Left lung (tissue), 4 donors: ENCODE measurements at regions not wholly inside any gene's neighbourhood (a gene's known extent, or its start where the extent isn't known, plus 50 kb on each side); places are given as distances from the start of the nearest gene placed in this dataset.
A peak's percentile ranks its signal among the peaks of the same experiment; 100 is the strongest.

Source experiments
- ATAC-seq: fragments of 200-7000 bp; cut with Tn5 transposase; one replicate; pipeline ENCODE4 v1.9.1; 2020; ENCODE audit warnings: moderate library complexity
- DNase-seq, 4 donors: peaks; one replicate each; pipeline ENCODE4 v3.0.0-alpha.2; 2013 to 2020
- H3K27ac ChIP-seq, 2 donors: fragments of 200-600 bp; sonication (generic) in 1 of 2; one replicate each; pipeline versions ENCODE4 v1.5.0 to v1.8.0; 2020 to 2021
- H3K27me3 ChIP-seq, 2 donors: fragments of 200-600 bp; sonication (generic) in 1 of 2; one replicate each; pipeline versions ENCODE4 v1.5.0 to v1.8.0; 2020 to 2021
- H3K36me3 ChIP-seq, 2 donors: fragments of 200-600 bp; sonication (generic) in 1 of 2; one replicate each; pipeline versions ENCODE4 v1.5.0 to v1.8.0; 2020 to 2021
- H3K4me1 ChIP-seq, 2 donors: fragments of 200-600 bp; one replicate each; pipeline ENCODE4 v1.8.0; 2021
- H3K4me3 ChIP-seq, 2 donors: fragments of 200-600 bp; sonication (generic) in 1 of 2; one replicate each; pipeline versions ENCODE4 v1.5.0 to v1.8.0; 2020 to 2021; ENCODE audit warnings: mild to moderate bottlenecking in 1 of 2
- H3K9me3 ChIP-seq, 2 donors: fragments of 200-600 bp; sonication (generic) in 1 of 2; one replicate each; pipeline versions ENCODE4 v1.5.0 to v1.8.0; 2020 to 2021
- CTCF ChIP-seq, 2 donors: fragments of 200-600 bp; sonication (generic) in 1 of 2; IDR thresholded peaks; one replicate each; pipeline versions ENCODE4 v1.5.0 to v1.8.0; 2021; ENCODE audit warnings: antibody characterized with exemption in 2 of 2
- intact Hi-C, 2 donors: fragments of 100-400 bp; cut with DNase I; formaldehyde crosslinking; loops; one replicate each; pipeline versions ENCODE4 v1.11.2 to v1.14.2; 2022
- donor health status: DM: no; HTN: yes; CAD: no.
- donor health status: DM: no; HTN: no; CAD: no.

- no peak for ATAC-seq
- Histone ChIP-seq H3K36me3 (no peaks in the 10 kb centered on the region), H3K27me3 (no peaks in the 10 kb centered on the region), H3K9me3 (no peaks in the 10 kb centered on the region), H3K4me3 (no peak overlapping the region), H3K27ac (no peak overlapping the region), H3K4me1 (no peaks in the 10 kb centered on the region)
- intact Hi-C loops, result no loop called here
- no peak for DNase-seq
- no peak for TF ChIP-seq CTCF (IDR thresholded peaks at IDR 0.05)
Observed at GRCh38 chr16:63978240-63978639, 1143.6 kb downstream of the CDH11 start.

- DNase-seq, result no peak
- TF ChIP-seq CTCF (IDR thresholded peaks at IDR 0.05), result no peak
- H3K36me3 ChIP-seq, result no peaks in the 10 kb centered on the region
- intact Hi-C loops, result no loop called here
- no peaks in the 10 kb centered on the region for H3K9me3 ChIP-seq
- H3K27me3 ChIP-seq, result no peaks in the 10 kb centered on the region
- ATAC-seq, result no peak
- no peak overlapping the region for H3K4me3 ChIP-seq
- no peaks in the 10 kb centered on the region for H3K4me1 ChIP-seq
- no peak overlapping the region for H3K27ac ChIP-seq
Observed at GRCh38 chr16:63976345-63976744, 1145.5 kb downstream of the CDH11 start.

- TF ChIP-seq CTCF (IDR thresholded peaks at IDR 0.05), result no peak
- H3K27ac ChIP-seq, result no peak overlapping the region
- DNase-seq, result no peak
- H3K9me3 ChIP-seq, result no peaks in the 10 kb centered on the region
- intact Hi-C loops, result no loop called here
- H3K4me3 ChIP-seq, result no peak overlapping the region
- H3K27me3 ChIP-seq, result no peaks in the 10 kb centered on the region
- no peaks in the 10 kb centered on the region for H3K36me3 ChIP-seq
- no peaks in the 10 kb centered on the region for H3K4me1 ChIP-seq
- no peak for ATAC-seq
Observed at GRCh38 chr16:63975669-63976068, 1146.2 kb downstream of the CDH11 start.

- no peak for ATAC-seq
- Histone ChIP-seq H3K27ac (no peak overlapping the region), H3K27me3 (no peaks in the 10 kb centered on the region), H3K9me3 (no peaks in the 10 kb centered on the region), H3K36me3 (no peaks in the 10 kb centered on the region), H3K4me3 (no peak overlapping the region), H3K4me1 (no peaks in the 10 kb centered on the region)
- peak in 1 of 4 donors; percentile 8 for DNase-seq
- intact Hi-C loops, result no loop called here
- TF ChIP-seq CTCF (IDR thresholded peaks at IDR 0.05), result no peak
Observed at GRCh38 chr16:63967966-63968365, 1153.9 kb downstream of the CDH11 start.

- Histone ChIP-seq H3K4me3 (no peak overlapping the region), H3K4me1 (no peaks in the 10 kb centered on the region), H3K36me3 (no peaks in the 10 kb centered on the region), H3K9me3 (no peaks in the 10 kb centered on the region), H3K27me3 (no peaks in the 10 kb centered on the region), H3K27ac (no peak overlapping the region)
- intact Hi-C loops, result no loop called here
- ATAC-seq (no peak), DNase-seq (no peak)
- no peak for TF ChIP-seq CTCF (IDR thresholded peaks at IDR 0.05)
Observed at GRCh38 chr16:63960321-63960720, 1161.5 kb downstream of the CDH11 start.
